Renal pelvis (tissue), 1 donor: ENCODE measurements at regions not wholly inside any gene's neighbourhood (a gene's known extent, or its start where the extent isn't known, plus 50 kb on each side); places are given as distances from the start of the nearest gene placed in this dataset.
A peak's percentile ranks its signal among the peaks of the same experiment; 100 is the strongest.

Experiments used
- DNase-seq: peaks from one replicate; pipeline ENCODE4 v3.0.0-alpha.2; 2013

GRCh38 chr11:111035746-111036145 lies 209.8 kb upstream of the POU2AF2 start:
- DNase-seq, result no peak

DNA sequence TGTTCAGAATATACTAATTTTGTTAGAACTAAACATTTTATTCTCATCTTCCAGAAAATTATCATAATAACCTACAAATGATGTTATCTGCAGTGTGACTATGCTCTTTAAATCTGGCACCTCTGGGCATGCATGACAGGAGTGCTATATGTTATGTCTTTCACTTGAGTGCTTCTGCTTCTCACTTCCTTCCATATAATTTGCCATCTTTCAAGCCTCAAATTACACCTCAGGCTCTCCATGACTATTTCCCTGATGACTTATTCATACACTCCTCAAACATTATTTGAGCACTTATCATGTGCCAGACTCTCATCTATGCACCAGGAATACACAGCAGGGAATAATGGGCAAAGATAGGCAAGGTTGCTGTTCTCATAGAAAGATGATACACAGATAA lies 219.3 kb upstream of the POU2AF2 start:
- no peak for DNase-seq

GRCh38 chr11:111021131-111021530 lies 224.4 kb upstream of the POU2AF2 start:
- DNase-seq, result peak; percentile 8

- no peak for DNase-seq
These were observed 225.5 kb upstream of the POU2AF2 start for GRCh38 chr11:111019871-111020670.

- no peak for DNase-seq
These were observed 226.1 kb upstream of the POU2AF2 start for GRCh38 chr11:111019451-111019850.

DNA sequence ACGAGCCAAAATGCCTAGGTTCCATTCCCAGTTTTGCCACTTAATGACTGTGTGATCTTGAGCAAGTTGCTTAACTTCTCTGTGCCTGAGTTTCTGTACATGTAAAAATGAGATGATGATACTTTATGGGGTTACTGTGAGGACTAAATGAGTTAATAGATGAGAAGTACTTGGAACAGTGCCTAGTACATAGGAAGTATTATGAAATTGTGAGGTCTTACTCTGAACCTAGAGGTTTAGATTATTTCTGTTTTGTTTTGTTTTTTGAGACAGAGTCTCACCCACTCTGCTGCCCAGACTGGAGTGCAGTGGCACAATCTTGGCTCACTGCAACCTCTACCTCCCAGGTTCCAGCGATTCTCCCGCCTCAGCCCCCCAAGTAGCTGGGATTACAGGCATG lies 227.0 kb upstream of the POU2AF2 start:
- no peak for DNase-seq

GRCh38 chr11:111012491-111012890 lies 233.0 kb upstream of the POU2AF2 start:
- DNase-seq, result no peak

GRCh38 chr11:111011275-111011594 lies 234.3 kb upstream of the POU2AF2 start:
- DNase-seq, result no peak

DNA sequence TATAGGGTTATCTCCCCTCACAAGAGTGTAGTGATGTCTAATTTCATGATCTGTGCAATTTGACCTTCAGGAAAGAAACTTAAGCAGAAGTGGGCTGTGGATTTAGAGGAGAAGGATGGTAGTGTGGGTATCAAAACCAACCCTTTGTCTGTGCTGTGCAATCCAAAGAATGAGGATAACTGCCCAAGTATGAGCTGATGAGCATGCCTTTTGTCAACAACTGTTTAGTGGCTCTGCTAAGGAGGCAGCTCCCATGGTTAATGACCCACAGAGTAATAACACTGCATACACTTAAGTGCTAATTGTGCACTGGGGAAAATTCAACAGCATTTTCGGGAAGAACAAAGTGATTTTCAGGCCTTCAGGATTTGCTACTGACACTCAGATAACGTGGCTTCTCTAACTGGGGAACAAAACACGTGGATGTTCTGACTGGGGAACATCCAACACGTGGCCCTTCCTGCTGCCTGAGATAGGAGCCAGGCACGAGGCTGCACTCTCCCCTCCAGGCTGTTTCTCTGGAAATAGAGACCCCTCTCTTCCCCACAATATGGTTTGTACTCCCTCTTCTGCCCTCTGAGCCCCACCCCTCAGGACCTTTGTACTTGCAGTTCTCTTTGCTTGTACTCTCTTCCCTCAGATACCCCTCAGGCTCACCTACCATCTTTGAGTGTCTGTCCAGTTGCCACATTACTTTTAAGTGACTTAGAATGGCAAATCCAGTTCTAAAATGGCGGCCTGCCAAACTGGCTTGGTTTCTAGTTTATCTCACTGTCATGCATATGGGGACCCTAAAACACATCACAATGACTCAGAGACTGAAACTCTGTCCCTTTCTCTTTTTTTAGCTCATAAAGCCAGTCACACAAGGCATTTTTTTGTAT lies 234.9 kb upstream of the POU2AF2 start:
- DNase-seq, result peak; percentile 17

- DNase-seq, result peak; percentile 17
These were observed 239.3 kb upstream of the POU2AF2 start for GRCh38 chr11:111006227-111006626.

DNA sequence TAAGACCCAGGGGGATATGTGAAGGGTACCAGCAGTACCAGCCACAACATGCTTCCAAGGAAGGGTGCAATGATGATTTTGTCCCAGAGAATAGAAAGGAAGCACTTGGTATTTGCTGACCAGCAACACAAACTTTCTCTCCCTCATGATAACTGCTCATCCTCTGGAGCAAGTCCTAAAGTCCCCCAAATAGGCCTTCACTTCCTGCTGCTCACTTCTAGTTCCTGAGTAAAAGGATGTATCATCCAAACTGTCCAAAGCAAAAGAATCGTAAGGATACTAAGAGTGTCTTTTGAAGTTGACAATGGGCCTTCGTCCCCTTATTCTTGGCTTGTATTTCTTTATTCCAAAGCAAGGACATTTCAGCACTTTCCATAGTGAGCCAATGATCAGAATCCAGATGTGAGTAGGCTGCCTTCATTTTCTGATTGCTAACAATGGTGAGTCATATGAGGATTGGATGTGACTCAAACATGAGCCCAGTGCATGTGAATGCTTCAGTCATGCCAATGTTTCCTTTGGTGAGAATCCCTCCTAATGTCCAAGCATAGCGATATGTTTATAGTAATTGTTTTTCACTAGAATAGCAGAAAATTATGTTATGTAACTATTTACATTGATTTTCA lies 243.4 kb upstream of the POU2AF2 start:
- DNase-seq, result no peak

DNA sequence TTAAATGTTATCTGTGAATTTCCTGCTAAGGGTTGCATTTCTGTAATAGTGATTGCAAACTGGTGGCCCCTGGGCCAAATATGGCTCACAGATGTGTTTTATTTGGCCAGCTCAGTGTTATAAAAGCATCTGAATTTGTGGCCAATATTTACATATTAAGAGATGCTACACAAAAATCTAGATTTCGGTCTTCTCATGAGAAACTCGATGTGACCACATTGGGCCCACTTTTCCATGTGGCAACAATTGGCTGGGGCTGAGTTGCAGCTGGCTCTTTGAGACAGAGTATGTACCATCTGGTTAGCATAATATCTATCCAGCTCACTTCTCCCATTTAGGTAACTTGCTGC lies 244.5 kb upstream of the POU2AF2 start:
- no peak for DNase-seq

DNA sequence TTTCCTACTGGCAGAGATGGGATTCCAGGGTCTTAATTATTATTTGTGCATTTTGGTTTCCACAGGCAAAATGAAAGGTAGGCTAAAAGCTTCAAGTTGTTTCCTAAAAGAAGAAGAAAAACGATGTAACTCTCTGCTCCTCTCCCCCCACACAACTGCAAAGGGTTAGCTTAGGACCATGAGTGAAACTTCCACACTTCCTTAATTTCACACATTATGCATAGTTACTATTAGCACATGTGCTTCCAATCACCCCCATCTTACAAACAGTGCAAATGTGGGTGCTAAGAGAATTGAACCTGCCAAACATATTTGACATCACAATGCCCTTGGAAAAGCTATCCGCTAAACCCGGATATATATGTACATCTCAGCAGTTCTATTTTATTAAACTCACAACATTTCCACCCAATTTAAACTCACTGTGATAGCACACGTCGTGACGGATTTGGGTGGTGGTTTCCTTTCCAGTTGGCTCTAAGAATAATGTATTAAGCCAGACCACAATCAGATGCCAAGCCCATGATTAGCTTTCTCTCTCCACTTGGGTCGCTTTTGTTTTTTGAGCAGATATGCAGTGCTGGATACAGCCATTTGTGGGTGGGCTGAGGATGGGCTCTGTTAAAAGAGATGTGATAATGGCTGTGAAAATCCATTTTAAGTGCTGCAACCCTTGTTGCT lies 245.0 kb upstream of the POU2AF2 start:
- no peak for DNase-seq

DNA sequence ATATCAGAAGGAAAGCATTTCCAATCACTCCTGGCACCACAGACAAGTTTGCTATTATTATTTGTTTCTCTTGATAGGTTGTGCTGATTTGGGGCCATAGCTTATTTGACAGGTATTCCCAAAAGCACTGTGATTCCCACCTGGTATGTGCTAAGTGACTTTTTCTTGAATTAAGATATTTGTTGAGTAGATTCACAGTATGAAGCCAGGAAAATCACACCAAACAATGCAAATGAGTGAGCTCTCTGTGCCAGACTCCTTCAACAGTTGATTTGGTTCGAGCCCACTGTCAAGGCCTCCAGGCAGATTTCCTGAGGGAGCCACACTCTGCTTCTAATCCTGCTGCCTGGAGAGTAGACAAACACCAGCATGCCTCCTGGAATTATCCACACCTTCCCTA lies 253.0 kb upstream of the POU2AF2 start:
- DNase-seq, result no peak

- no peak for DNase-seq
These were observed 253.7 kb upstream of the POU2AF2 start for GRCh38 chr11:110991661-110992355.

- DNase-seq, result no peak
These were observed 255.2 kb upstream of the POU2AF2 start for GRCh38 chr11:110990311-110990710.

DNA sequence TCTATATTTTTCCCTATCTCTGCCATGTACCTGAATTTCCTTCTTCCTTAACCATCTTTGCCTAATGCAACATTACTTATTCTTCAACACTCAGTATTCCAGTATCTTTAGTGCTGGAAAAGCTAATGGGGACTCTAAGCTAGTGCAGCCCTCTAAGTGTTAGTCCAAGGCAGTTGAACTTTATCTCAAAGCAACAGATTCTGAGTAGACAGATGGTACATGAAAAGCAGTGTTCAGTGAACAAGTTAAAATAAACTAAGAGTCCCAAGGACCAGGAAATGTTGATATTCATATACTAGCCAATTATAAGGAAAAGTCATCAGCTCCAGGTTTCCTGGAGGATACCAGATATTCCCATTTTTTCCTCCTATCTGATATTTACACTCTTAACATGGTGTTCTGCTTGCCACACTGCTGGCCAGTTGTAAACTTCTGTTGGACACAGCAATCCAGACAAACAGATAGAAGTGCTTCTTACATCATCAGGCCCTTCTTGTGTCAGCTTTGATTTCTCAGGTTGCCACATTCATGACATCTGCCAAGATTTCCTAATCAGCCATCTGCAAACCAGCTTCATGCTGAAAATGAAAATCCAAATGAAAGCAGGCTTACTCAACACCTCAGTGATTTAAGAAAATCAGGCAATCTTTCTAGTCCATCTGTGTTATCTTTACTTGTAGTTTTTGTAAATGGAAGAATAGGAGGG lies 255.9 kb upstream of the POU2AF2 start:
- no peak for DNase-seq

- no peak for DNase-seq
These were observed 256.9 kb upstream of the POU2AF2 start for GRCh38 chr11:110988671-110989070.

- DNase-seq, result no peak
These were observed 259.5 kb upstream of the POU2AF2 start for GRCh38 chr11:110986016-110986415.

DNA sequence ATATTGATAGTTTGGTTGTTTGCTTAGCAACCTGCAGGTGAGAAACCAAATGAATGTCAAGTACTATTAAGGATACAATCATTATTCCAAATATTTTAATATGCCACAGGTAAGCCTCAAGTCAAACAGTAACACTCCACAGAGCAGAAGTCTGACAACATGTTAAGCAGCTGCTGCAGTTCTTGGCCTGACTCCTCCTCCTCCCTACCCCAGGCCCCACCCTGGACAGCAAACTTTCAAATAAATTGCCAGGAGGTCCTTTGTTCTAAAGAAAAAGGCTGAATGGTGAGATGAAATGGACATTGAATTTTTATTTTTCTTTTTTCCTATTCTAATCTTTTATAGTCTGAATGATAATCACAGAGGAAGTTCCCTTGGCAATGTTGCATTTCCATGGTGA lies 260.0 kb upstream of the POU2AF2 start:
- DNase-seq, result no peak

GRCh38 chr11:110984693-110985092 lies 260.8 kb upstream of the POU2AF2 start:
- no peak for DNase-seq
